Neutrophil (primary cell): ENCODE measurements at regions not wholly inside any gene's neighbourhood (a gene's known extent, or its start where the extent isn't known, plus 50 kb on each side); places are given as distances from the start of the nearest gene placed in this dataset.

Experiments
- H3K27ac ChIP-seq: fragments of 200-600 bp; sonication (generic); 2 replicates; pipeline ENCODE4 v1.5.1; 2016; ENCODE audit warnings: mild to moderate bottlenecking, moderate library complexity
- H3K27me3 ChIP-seq: fragments of 200-600 bp; sonication (generic); 2 replicates; pipeline ENCODE4 v1.6.0; 2016; ENCODE audit warnings: mild to moderate bottlenecking
- H3K36me3 ChIP-seq: fragments of 200-600 bp; sonication (generic); 2 replicates; pipeline ENCODE4 v1.5.1; 2017
- H3K4me1 ChIP-seq, 2 experiments: fragments of 200-600 bp in 1 of 2; sonication (generic) in 1 of 2; 1 replicate in 1 of 2; 2 replicates in 1 of 2; pipeline versions ENCODE4 v1.5.1 to v1.6.1; 2013 to 2016; ENCODE audit warnings: low read depth in 1 of 2, low read length in 1 of 2, mild to moderate bottlenecking in 1 of 2, moderate library complexity in 1 of 2; ENCODE audit not compliant: control insufficient read depth in 1 of 2, insufficient read depth in 1 of 2
- H3K4me3 ChIP-seq, 2 experiments: fragments of 200-600 bp in 1 of 2; sonication (generic) in 1 of 2; 1 replicate in 1 of 2; 2 replicates in 1 of 2; pipeline ENCODE4 v1.5.1; 2013 to 2016; ENCODE audit warnings: low read depth in 1 of 2, low read length in 1 of 2, mild to moderate bottlenecking in 1 of 2, moderate library complexity in 1 of 2
- H3K9me3 ChIP-seq: fragments of 200-600 bp; sonication (generic); 2 replicates; pipeline ENCODE4 v1.5.1; 2016
- CTCF ChIP-seq: fragments of 200-600 bp; sonication (generic); IDR thresholded peaks from 2 replicates; pipeline ENCODE4 v1.5.1; 2016; ENCODE audit warnings: antibody characterized with exemption

- no peak for TF ChIP-seq CTCF
- Histone ChIP-seq H3K4me3 (no peak overlapping the region), H3K36me3 (no peaks in the 10 kb centered on the region), H3K27me3 (peaks cover 3% of the 10 kb centered on the region), H3K9me3 (no peaks in the 10 kb centered on the region), H3K27ac (no peak overlapping the region), H3K4me1 (peaks cover 4 to 6% of the 10 kb centered on the region in 2 experiments)
Measured at GRCh38 chr21:41683815-41684214, 83.0 kb downstream of the RIPK4 start.

- no peak for TF ChIP-seq CTCF
- H3K27ac ChIP-seq: no peak overlapping the region
- H3K4me1 ChIP-seq: peaks cover 4 to 9% of the 10 kb centered on the region in 2 experiments
- no peaks in the 10 kb centered on the region for H3K9me3 ChIP-seq
- H3K27me3 ChIP-seq: peaks cover 13% of the 10 kb centered on the region
- H3K4me3 ChIP-seq: no peak overlapping the region
- no peaks in the 10 kb centered on the region for H3K36me3 ChIP-seq
Measured at GRCh38 chr21:41682719-41683179, 84.1 kb downstream of the RIPK4 start.

GRCh38 chr21:41681939-41682718 is 84.7 kb downstream of the RIPK4 start:
- TF ChIP-seq CTCF: no peak
- Histone ChIP-seq H3K4me3 (no peak overlapping the region), H3K27ac (no peak overlapping the region), H3K36me3 (no peaks in the 10 kb centered on the region), H3K9me3 (no peaks in the 10 kb centered on the region), H3K27me3 (peaks cover 18% of the 10 kb centered on the region), H3K4me1 (peaks cover 4 to 9% of the 10 kb centered on the region in 2 experiments)

- no peak overlapping the region for H3K27ac ChIP-seq
- TF ChIP-seq CTCF: no peak
- peaks cover 18% of the 10 kb centered on the region for H3K27me3 ChIP-seq
- H3K4me3 ChIP-seq: no peak overlapping the region
- H3K9me3 ChIP-seq: no peaks in the 10 kb centered on the region
- H3K36me3 ChIP-seq: no peaks in the 10 kb centered on the region
- peaks cover 4 to 9% of the 10 kb centered on the region in 2 experiments for H3K4me1 ChIP-seq
Measured at GRCh38 chr21:41681348-41681801, 85.5 kb downstream of the RIPK4 start.

- H3K9me3 ChIP-seq: no peaks in the 10 kb centered on the region
- H3K27me3 ChIP-seq: peaks cover 18% of the 10 kb centered on the region
- H3K4me3 ChIP-seq: no peak overlapping the region
- H3K36me3 ChIP-seq: no peaks in the 10 kb centered on the region
- no peak overlapping the region for H3K27ac ChIP-seq
- no peak for TF ChIP-seq CTCF
- H3K4me1 ChIP-seq: peaks cover 4 to 9% of the 10 kb centered on the region in 2 experiments
Measured at GRCh38 chr21:41680444-41681347, 86.2 kb downstream of the RIPK4 start.
